Thyroid gland (tissue), 4 donors: ENCODE measurements at regions not wholly inside any gene's neighbourhood (a gene's known extent, or its start where the extent isn't known, plus 50 kb on each side); places are given as distances from the start of the nearest gene placed in this dataset.

Experiments used
- DNase-seq, 2 donors: peaks; one replicate each; pipeline ENCODE4 v3.0.0-alpha.2; 2019
- H3K27ac ChIP-seq, 3 donors: fragments of 200-600 bp; sonication (generic); 1 replicate in 2 of 3; 2 replicates in 1 of 3; pipeline ENCODE4 v1.5.1; 2016 to 2019; ENCODE audit warnings: mild to moderate bottlenecking in 1 of 3, moderate library complexity in 1 of 3
- H3K27me3 ChIP-seq: fragments of 200-600 bp; sonication (generic); one replicate; pipeline ENCODE4 v1.5.1; 2019
- H3K36me3 ChIP-seq, 2 donors: fragments of 200-600 bp; sonication (generic); one replicate each; pipeline ENCODE4 v1.5.1; 2016 to 2019
- H3K4me1 ChIP-seq, 2 donors: fragments of 200-600 bp; sonication (generic); one replicate each; pipeline ENCODE4 v1.5.1; 2017 to 2019
- H3K4me3 ChIP-seq, 3 donors: fragments of 200-600 bp; sonication (generic); replicated peaks in 1 of 3; 1 replicate in 2 of 3; 2 replicates in 1 of 3; pipeline ENCODE4 v1.5.1; 2016; ENCODE audit warnings: mild to moderate bottlenecking in 1 of 3
- H3K9me3 ChIP-seq: fragments of 200-600 bp; sonication (generic); one replicate; pipeline ENCODE4 v1.5.1; 2017
- POLR2A ChIP-seq, 2 donors: fragments of 450-650 bp; IDR thresholded peaks; one replicate each; pipeline ENCODE4 v1.6.1; 2017; ENCODE audit warnings: antibody characterized with exemption in 2 of 2, mild to moderate bottlenecking in 2 of 2, moderate library complexity in 1 of 2
- WGBS, 2 donors: methylation state at CpG; one replicate each; pipeline ENCODE4 v1.1.5; 2017; 5-methylcytosine and 5-hydroxymethylcytosine counted together
- intact Hi-C: fragments of 100-400 bp; cut with DNase I; formaldehyde crosslinking; loops from one replicate; pipeline ENCODE4 v1.15.1; 2023
- TF ChIP-seq, protein P1 (sequence below), 6 experiments: fragments of 200-600 bp in 3 of 6; fragments of 450-650 bp in 3 of 6; sonication (generic) in 3 of 6; IDR thresholded peaks; one replicate each; pipeline ENCODE4 v1.5.1; 2016 to 2019; ENCODE audit warnings: antibody characterized with exemption in 6 of 6, mild to moderate bottlenecking in 2 of 6, inconsistent platforms in 1 of 6, moderate library complexity in 1 of 6

DNA sequence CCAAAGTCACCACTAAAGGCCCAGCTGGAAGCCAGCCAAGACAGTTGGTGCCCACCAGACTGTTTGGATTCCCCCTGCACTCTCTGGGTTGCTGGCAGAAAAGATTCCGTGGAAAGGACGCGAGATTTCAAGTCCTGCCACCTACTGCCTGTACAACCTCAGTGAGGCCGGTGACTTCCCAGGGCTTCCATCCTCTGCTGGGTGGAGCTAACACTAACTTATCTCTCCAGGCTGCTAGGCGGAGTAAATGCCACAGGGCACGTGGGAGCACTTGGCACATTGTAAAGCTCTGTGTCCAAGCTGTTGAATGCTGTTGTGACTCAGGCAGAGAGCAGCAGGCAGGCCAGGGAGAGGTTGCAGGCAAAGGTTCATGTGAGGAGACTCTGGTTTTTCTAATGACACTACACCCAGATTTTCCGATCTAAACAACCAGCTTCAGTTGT is 50.9 kb upstream of the CDON start:
- intact Hi-C loops, result loop anchor here (5.0 kb wide), 1 partner anchor 34 kb away; no protein-coding TSS in a partner anchor
- H3K27ac ChIP-seq, result peak overlapping the region; percentile 93 to 96 (median 95)
- H3K36me3 ChIP-seq, result no peaks in the 10 kb centered on the region
- TF ChIP-seq POLR2A (IDR thresholded peaks at IDR 0.05), result peak in 1 of 2 donors; percentile 90
- TF ChIP-seq, protein P1, sequence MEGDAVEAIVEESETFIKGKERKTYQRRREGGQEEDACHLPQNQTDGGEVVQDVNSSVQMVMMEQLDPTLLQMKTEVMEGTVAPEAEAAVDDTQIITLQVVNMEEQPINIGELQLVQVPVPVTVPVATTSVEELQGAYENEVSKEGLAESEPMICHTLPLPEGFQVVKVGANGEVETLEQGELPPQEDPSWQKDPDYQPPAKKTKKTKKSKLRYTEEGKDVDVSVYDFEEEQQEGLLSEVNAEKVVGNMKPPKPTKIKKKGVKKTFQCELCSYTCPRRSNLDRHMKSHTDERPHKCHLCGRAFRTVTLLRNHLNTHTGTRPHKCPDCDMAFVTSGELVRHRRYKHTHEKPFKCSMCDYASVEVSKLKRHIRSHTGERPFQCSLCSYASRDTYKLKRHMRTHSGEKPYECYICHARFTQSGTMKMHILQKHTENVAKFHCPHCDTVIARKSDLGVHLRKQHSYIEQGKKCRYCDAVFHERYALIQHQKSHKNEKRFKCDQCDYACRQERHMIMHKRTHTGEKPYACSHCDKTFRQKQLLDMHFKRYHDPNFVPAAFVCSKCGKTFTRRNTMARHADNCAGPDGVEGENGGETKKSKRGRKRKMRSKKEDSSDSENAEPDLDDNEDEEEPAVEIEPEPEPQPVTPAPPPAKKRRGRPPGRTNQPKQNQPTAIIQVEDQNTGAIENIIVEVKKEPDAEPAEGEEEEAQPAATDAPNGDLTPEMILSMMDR (IDR thresholded peaks at IDR 0.05), result peak in 1 of 6 experiments; percentile 29
- H3K4me3 ChIP-seq, result no peak overlapping the region
- WGBS, 2 donors, result 15 to 22% methylated on average over 5 to 6 of the region's 7 CpGs
- H3K9me3 ChIP-seq, result no peaks in the 10 kb centered on the region
- DNase-seq, result peak; percentile 98
- H3K27me3 ChIP-seq, result no peaks in the 10 kb centered on the region
- peaks cover 45 to 76% of the 10 kb centered on the region in 2 donors for H3K4me1 ChIP-seq

DNA sequence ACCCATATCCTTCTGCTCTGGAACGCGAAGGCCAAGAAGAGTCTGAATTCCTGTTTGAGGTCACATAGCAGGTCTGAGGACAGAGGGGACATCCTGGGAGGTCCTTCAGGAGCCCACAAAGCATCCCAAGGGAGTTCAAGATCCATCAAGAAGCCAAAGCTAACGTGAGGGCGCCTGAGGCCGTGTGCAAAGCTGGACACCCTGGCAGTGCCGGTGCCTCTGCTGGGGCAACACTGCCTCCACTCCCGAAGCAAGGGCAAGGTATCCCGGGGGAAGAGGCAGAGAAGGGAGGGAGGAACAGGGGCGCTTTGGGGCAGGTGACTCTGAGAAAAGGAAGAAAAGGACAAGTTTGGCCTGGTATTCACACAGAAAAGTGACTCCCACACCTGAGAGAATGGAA is 50.3 kb upstream of the CDON start:
- H3K4me3 ChIP-seq, result no peak overlapping the region
- peaks cover 45 to 73% of the 10 kb centered on the region in 2 donors for H3K4me1 ChIP-seq
- H3K27ac ChIP-seq, result peak overlapping the region; percentile 93 to 96 (median 95)
- H3K27me3 ChIP-seq, result no peaks in the 10 kb centered on the region
- no peaks in the 10 kb centered on the region for H3K36me3 ChIP-seq
- 77 to 85% methylated on average over 8 to 9 of the region's 9 CpGs for WGBS, 2 donors
- intact Hi-C loops, result loop anchor here (5.0 kb wide), 1 partner anchor 34 kb away; no protein-coding TSS in a partner anchor
- no peaks in the 10 kb centered on the region for H3K9me3 ChIP-seq
- DNase-seq, result no peak
- TF ChIP-seq POLR2A (IDR thresholded peaks at IDR 0.05), result no peak
- TF ChIP-seq, protein P1 (IDR thresholded peaks at IDR 0.05), result no peak

DNA sequence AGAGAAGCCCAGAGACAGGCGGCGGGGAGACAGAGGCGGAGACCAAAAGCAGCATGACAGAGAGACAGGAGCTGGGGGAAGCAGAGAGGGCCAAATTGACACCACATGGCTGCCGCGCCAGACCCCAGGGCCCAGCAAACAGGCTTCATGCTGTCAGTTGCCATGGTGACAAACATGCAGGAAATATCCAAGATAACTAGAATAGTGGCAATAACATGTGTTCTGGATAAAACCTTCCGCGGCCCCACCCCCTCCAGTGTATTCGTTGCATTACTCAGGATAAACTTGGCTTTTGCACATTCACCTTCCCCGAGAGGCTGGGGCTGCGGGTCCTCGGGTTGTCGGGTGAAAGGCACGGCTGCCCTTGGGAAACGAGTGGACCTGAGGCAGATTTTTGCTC is 49.9 kb upstream of the CDON start:
- TF ChIP-seq, protein P1 (IDR thresholded peaks at IDR 0.05), result no peak
- TF ChIP-seq POLR2A (IDR thresholded peaks at IDR 0.05), result no peak
- no peaks in the 10 kb centered on the region for H3K36me3 ChIP-seq
- no peak overlapping the region for H3K4me3 ChIP-seq
- H3K27ac ChIP-seq, result peak overlapping the region; percentile 93 to 96 (median 95)
- DNase-seq, result no peak
- 78 to 82% methylated on average over 14 of the region's 14 CpGs for WGBS, 2 donors
- H3K4me1 ChIP-seq, result peaks cover 45 to 73% of the 10 kb centered on the region in 2 donors
- H3K9me3 ChIP-seq, result no peaks in the 10 kb centered on the region
- H3K27me3 ChIP-seq, result no peaks in the 10 kb centered on the region
- intact Hi-C loops, result loop anchor here (5.0 kb wide), 1 partner anchor 35 kb away; no protein-coding TSS in a partner anchor
